Limb (tissue), 2 donors: ENCODE measurements at regions not wholly inside any gene's neighbourhood (a gene's known extent, or its start where the extent isn't known, plus 50 kb on each side); places are given as distances from the start of the nearest gene placed in this dataset.

ENCODE experiments used
- DNase-seq, 2 donors: peaks; one replicate each; pipeline ENCODE4 v3.0.0-alpha.2; 2016; ENCODE audit errors: extremely low spot score in 2 of 2

DNA sequence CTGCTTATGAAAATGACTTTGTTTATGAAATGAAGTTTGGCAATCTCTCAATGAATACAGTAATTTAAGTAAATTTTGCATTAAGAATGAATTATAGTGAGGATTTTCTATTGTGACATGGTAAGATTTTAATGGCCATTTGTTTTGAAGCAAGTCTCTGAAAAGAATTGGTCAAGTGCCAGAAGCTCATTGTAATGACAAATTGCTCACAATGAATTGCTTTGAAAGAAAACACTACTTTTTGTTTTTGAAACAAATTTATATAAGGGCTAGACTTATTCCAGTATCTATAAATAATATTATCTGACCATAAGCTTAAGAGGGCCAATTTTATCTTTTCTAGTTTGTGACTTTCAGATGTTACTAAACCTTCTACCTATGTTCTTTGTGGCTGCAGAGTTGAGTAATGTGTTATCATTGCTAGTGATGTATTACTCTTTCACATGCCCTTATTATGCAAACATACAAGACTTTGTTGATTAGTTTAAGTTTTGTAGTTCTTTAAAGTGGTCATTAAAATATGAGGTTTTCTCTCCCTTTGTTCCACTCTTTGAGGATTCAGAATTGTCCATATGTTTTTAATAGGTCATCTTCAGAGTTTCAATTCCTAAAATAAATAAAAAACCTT, 93.0 kb upstream of the ZNF608 start:
- no peak for DNase-seq

DNA sequence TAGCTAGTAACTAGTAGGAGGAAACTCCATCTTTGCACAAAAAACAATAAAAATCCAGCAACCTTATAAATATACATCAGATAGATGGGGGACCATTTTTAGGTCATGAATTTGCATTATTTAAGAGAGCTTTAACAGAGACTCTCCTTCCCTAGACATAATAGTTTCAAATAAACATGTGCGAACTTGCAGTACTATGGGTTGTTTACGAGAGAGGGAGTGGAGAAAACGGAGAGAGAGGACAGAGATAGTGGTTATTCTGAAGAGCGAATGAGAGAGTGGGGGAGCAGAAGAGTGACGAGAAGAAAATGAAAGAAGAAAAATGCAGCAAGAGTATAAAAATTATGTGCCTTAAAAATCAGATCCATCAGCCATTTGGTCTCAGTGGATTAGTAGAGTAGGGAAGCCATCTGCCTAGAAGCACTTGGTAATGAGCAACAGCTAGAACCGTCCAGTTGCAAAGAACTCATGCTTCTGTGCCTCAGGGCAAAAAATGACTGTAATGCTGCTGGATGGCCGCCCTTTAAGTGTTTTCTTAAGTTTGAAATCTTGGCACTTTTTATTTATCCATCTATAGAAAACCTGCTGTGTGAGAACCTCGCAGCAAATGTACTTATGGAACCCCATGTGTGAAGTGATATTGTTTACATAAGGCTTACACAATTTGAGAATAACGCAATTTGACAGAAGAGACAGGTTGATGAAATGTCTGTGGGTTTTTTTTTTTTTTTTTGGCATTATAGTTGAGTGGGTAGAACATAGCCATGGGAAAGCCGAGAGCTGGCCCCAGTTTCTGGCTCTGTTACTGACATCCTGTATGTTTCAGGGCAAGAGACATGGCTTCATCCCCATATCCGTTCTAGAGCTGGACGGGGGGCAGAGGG, 95.6 kb upstream of the ZNF608 start:
- no peak for DNase-seq

DNA sequence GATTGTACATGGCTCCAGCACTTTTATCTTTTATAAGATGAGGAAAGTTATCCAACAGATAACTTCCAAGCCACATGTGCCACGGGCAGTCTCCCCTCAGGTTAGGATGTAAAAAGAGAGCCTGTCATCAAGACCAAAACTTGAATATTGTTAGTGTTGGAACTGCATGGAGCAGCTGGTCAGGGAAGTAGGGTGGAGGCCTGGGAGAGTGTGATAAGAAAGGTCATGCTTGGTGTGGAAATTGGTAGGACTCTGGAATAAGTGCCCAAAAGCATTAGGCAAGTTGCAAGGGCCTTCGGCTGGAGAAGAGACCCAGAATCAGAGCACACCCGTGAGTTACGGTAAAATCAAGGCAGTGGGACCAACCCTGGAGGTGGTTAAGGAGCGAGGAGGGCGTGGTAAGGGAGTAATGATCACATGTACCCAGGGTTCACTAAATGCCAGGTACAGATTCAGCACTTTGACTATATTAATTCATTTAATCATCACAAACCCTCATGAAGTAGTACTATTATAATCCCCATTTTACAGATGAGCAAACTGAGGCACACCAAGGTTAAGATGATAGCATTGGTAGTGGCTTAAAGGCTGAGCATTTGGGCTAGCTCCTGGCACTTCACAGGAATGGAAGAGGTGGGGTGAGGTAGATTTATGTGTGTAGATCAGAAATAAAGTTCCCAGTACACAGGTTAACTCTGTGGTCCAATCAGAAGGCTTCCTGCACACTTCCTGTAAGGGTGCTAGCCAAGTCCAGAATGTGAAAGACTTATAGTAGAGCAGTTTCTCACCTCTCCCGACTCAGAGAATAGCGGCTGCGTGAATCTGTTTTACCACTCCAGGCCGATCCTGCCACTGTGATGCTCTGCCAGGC, 96.5 kb upstream of the ZNF608 start:
- no peak for DNase-seq

- DNase-seq = no peak
Measured at GRCh38 chr5:124843596-124843899, 97.1 kb upstream of the ZNF608 start.

DNA sequence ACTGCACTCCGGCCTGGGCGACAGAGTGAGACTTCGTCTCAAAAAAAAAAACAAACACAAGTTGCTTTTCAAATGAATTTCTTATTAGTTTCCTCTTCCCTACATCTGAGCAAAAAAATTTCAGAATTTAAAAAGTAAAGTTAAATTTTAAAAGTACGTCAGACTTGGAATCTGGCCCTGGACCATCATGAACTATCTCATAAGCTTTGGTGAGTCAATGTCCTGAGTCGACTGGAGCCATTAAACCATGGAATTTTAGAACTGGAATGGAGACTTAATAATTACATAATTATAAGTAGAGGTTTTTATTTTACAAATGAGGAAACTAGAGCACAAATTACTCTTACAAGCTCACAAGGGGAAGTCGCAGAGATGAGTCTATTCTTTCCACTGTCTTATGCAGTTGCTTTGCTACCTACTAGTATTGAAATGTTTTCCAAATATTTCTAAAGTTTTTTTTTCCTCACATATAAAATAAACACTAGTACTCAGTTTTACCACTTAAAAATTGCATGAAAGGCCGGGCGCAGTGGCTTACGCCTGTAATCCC, 98.0 kb upstream of the ZNF608 start:
- no peak for DNase-seq

- no peak for DNase-seq
Measured at GRCh38 chr5:124847907-124848306, 101.5 kb upstream of the ZNF608 start.

DNA sequence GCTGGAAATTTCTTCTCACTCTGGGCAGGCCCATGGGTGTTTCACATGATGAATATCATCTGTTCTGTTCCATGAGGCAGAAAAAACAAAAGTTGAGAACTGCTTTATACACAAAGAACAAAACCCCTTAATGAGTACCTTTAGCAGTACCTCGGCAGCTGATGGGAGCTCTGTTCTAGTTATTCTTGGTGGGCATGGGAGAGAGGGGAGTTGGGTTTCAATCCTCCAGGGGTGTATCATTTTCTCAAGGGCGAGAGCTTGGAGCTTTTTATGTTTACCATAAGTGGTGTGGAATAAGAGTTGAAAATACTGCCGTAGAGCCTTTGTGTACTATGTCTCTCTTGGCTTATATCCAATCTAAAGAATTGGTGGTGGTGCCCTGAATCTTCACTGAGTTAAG, 103.3 kb upstream of the ZNF608 start:
- DNase-seq = no peak

GRCh38 chr5:124856726-124857125, 110.3 kb upstream of the ZNF608 start:
- no peak for DNase-seq

DNA sequence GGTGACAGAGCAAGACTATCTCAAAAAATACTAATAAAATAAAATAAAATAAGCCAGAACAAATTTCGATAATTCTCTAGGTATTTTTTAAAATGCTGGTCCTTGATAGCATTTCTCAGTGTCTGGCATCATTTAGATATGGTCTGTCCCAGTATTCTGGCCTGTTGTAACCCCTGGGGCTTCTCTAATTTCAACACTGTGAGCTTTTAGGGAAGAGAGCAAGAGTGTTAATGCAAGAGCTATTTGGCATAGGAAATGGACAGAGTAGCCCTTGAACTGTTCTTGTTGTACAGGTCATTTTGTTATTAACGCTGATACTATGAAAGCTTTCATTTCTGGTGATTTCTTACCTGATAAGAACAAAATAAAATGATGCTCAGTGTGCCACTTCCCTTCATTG, 112.2 kb upstream of the ZNF608 start:
- no peak for DNase-seq

DNA sequence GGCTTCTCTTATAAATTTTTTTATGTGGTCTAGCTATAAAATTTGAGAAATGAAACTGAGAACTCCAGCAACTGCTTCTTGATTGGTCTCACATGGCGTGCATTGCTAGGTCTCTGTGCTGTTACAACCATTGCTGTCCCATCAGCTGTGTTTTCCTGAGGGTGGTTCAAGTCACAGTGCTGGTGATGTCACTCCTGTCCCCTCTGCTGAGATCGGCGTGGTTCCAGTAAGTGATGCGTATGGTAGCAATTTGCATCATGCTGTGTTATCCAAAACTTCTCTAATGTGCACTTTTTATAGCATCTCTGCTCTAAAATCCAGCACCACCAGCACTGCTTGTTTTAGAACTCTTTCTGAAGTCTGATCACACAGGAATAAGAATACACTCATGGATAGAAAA, 112.6 kb upstream of the ZNF608 start:
- peak; percentile 38 to 59 for DNase-seq

DNA sequence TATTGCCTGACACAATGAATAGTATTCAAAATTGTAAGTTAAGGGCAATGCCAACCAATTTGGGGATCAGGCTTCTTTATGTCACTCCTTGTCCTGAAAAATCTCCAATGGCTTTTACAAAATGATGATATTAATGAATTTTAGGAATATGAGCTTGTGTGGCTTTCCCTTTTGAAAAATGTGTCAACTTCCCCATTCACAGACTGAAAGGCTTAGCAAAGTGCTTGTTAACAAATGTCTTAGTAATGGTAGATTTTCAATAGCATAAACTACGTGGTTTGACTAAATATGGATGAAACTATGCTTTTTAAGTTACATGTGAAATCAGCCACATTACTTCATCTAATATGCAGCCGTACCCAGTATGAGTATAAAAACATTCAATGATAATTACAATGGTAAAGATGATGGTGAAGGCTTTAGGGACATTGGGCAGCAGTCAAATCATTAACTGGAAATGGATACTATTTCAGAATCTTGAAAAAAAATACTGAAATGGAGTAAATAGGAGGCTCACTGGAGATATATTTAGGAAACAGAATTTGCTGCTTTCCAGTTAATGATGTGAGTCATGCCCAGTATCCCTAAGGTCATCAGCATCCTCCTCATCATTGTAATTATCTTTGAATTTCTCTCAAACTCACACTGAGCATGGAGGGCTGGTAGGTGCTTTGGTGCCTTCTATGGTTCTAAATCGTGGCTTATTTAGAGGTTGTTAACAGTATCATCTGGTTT, 113.3 kb upstream of the ZNF608 start:
- DNase-seq = no peak

DNA sequence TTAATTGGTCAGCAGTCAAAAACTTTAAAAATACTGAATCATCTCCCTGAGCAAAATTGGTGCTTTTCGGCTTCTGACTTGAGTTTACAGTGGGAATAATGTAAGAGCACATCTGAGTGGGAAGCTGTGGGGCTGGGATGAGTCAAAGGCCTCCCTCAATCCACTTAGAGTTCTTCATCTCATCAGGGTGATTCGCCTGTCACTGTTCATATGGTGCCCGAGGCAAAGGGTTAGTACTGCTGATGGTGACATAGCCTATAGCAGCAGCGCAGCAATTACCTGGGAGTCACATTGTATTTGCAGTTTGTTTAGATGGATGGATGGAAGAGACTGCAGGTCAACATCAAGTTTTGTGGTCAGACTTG, 113.8 kb upstream of the ZNF608 start:
- DNase-seq = no peak

DNA sequence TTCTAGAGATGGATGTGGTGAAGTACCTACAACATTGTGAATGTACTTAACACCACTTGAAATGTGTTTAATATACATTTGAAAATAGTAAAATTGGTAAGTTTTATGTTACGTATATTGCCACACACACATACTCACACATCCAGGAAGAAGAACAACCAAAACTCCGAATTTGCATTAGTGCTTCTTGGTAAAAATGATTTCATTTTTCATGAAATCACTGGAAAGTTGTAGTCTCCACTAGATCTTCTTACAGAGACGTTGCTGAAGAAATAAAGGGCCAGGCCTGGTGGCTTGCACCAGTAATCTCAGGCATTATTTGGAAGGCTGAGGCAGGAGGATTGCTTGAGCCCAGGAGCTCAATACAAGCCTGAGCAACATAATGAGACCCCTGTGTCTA, 118.6 kb upstream of the ZNF608 start:
- no peak for DNase-seq

- no peak for DNase-seq
Measured at GRCh38 chr5:124865603-124866354, 119.3 kb upstream of the ZNF608 start.

DNA sequence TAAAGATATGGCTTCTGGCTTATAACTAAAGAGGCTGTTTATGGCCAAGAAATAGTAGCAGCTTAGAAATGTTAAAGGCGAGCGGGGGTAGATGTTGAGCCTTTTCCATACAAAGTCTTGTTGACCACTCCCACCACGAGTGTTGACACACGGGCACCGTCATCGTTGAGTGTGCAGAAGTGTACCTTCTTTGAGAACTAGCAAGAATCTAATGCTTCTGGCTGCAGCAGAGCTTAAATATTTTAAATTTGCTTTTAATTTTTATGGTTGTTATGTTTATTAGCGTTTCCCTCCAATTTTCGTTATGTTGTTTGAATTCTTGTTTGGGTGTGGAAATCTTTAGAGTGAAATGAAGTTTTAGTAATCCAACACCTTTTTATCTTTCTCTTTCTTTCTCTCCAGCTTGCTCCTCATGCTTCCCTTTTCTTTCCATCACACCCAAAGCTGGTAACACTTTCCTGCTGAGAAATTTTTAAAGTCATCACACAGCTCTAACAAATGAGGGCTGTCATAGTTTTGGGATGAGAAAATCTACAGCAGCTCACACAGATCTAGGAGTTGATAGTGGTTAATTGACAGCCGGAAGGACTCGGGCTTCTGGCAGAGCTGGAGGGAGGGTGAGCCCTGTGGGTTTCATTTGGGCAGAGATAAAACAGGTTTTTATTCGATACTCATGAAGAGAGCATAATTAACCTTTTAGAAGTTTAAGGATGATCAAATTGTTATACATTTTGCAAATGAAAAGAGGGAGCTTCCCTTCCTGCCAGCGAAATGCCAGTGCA, 120.1 kb upstream of the ZNF608 start:
- no peak for DNase-seq

GRCh38 chr5:124867137-124867704, 120.8 kb upstream of the ZNF608 start:
- DNase-seq = peak; percentile 53 to 56

GRCh38 chr5:124868676-124869075, 122.2 kb upstream of the ZNF608 start:
- DNase-seq = no peak

DNA sequence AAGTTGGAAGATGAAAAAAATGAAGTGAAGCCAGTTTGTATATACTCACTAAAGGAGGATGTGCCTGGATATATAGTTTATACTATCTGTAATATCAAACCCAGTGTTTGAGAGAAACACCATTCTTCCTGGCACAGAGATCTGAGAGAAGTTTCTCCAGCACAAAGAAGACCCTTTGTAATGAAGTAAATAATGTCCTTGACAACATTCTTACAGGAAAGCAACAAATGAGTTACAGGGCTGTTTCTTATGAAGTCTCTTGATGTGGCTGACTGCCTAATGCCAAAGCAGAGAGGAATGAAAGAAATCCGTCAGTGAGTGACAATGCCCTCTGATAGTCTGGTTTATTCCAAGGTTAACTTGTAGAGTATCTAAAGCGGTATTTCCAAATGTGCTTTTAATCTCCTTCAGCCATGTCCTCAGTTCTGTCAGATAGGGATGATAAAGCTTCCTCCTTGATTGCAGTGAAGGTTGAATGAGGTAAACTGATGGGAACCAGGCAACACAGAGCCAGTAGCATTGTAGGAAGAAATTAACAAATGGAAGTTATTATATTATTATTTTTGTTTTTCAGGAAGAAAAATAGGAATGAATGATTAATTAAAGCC, 123.1 kb upstream of the ZNF608 start:
- no peak for DNase-seq

DNA sequence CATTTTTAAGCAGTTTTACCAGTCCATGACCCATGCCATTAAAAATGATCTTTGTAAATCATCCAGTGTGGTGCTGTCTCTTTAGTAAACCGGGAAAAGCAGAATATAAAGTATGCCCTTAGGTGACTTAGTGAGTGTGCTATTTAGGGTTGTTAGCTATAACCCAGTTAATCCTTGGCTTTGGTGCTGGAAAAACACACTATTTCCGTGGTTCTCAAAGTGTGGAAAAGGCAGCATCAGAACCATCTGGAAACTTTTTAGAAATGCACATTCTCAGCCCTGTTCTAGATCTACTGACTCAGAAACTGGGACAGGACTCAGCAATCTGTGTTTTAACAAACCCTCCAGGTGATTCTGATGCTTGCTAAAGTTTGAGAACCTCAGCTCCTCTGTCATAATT, 123.6 kb upstream of the ZNF608 start:
- DNase-seq = no peak
